A673 (cell line): ENCODE measurements at regions not wholly inside any gene's neighbourhood (a gene's known extent, or its start where the extent isn't known, plus 50 kb on each side); places are given as distances from the start of the nearest gene placed in this dataset.

Experiments
- BruUV-seq: library from RNA; stranded (reverse); fragments of 400-500 nt; replicated peaks from 2 replicates; lab custom pipeline; 2021; lab: Mats Ljungman, UMichigan
- CTCF ChIA-PET: fragments of 300-600 bp; sonication (Branson Sonifier 250); formaldehyde crosslinking; loops from one replicate; lab custom pipeline; 2022; ENCODE audit warnings: antibody characterized with exemption; lab: Charles Lee
- POLR2A ChIA-PET: fragments of 300-600 bp; sonication (Branson Sonifier 250); formaldehyde crosslinking; loops from one replicate; lab custom pipeline; 2022; ENCODE audit warnings: antibody characterized with exemption; ENCODE audit not compliant: low non-redundant PET; lab: Charles Lee
- DNase-seq: peaks from one replicate; pipeline ENCODE4 v3.0.0-alpha.2; 2015; ENCODE audit warnings: low spot score
- H3K27ac ChIP-seq: fragments of 200-600 bp; sonication (generic); 2 replicates; pipeline ENCODE4 v1.5.1; 2016; ENCODE audit warnings: mixed run types, low read depth, mild to moderate bottlenecking, mixed read lengths, antibody characterized with exemption, low read length; ENCODE audit not compliant: poor library complexity, severe bottlenecking
- H3K27me3 ChIP-seq: fragments of 200-600 bp; sonication (generic); replicated peaks from 2 replicates; pipeline ENCODE4 v1.6.1; 2017; ENCODE audit warnings: mixed run types, low read depth, mild to moderate bottlenecking, mixed read lengths, antibody characterized with exemption, low read length; ENCODE audit not compliant: insufficient read depth, poor library complexity
- H3K36me3 ChIP-seq: fragments of 200-600 bp; sonication (generic); 2 replicates; pipeline ENCODE4 v1.6.1; 2016; ENCODE audit warnings: mixed run types, mild to moderate bottlenecking, mixed read lengths, antibody characterized with exemption, low read length; ENCODE audit not compliant: insufficient read depth, poor library complexity, severe bottlenecking
- H3K4me1 ChIP-seq: fragments of 200-600 bp; sonication (generic); 2 replicates; pipeline ENCODE4 v1.6.1; 2017; ENCODE audit warnings: mixed run types, mild to moderate bottlenecking, mixed read lengths, antibody characterized with exemption, low read length; ENCODE audit not compliant: insufficient read depth, poor library complexity, severe bottlenecking
- H3K4me3 ChIP-seq: fragments of 200-600 bp; sonication (generic); 2 replicates; pipeline ENCODE4 v1.5.1; 2016; ENCODE audit warnings: low read depth, mixed run types, mild to moderate bottlenecking, mixed read lengths, low read length; ENCODE audit not compliant: poor library complexity, severe bottlenecking
- H3K9me3 ChIP-seq: fragments of 200-600 bp; sonication (generic); 2 replicates; pipeline ENCODE4 v1.6.1; 2016; ENCODE audit warnings: mixed run types, low read depth, mild to moderate bottlenecking, mixed read lengths, antibody characterized with exemption, low read length; ENCODE audit not compliant: poor library complexity, severe bottlenecking
- EZH2 ChIP-seq: fragments of 200-600 bp; sonication (generic); IDR thresholded peaks from 2 replicates; pipeline ENCODE4 v1.6.1; 2017; ENCODE audit warnings: borderline replicate concordance, low read depth, mild to moderate bottlenecking, mixed read lengths, antibody characterized with exemption, low read length; ENCODE audit not compliant: poor library complexity, severe bottlenecking
- intact Hi-C: fragments of 100-400 bp; cut with micrococcal nuclease; formaldehyde crosslinking; loops from one replicate; pipeline ENCODE4 v1.10.0; 2022; ENCODE audit not compliant: unreplicated experiment
- TF ChIP-seq, protein P1 (sequence below): fragments of 300-800, 200-600 bp; sonication (generic); conservative IDR thresholded peaks from 2 replicates; pipeline ENCODE4 v1.5.1; 2017; ENCODE audit warnings: low read depth, mild to moderate bottlenecking, antibody characterized with exemption, low read length, moderate library complexity, mixed read lengths

GRCh38 chr2:17228461-17228860 lies 289.8 kb downstream of the RAD51AP2 start:
- Histone ChIP-seq H3K27me3 (no peaks in the 10 kb centered on the region), H3K4me3 (no peak overlapping the region), H3K9me3 (no peaks in the 10 kb centered on the region), H3K4me1 (no peaks in the 10 kb centered on the region), H3K36me3 (no peaks in the 10 kb centered on the region), H3K27ac (no peak overlapping the region)
- DNase-seq = no peak
- CTCF ChIA-PET = no interaction called here
- intact Hi-C loops = no loop called here
- BruUV-seq = no TSS peak
- POLR2A ChIA-PET = interaction anchor here (0.5 kb wide), 1 partner anchor 253 kb away, joined by 5 read pairs; no protein-coding TSS in a partner anchor
- TF ChIP-seq EZH2 = no peak
- TF ChIP-seq, protein P1, sequence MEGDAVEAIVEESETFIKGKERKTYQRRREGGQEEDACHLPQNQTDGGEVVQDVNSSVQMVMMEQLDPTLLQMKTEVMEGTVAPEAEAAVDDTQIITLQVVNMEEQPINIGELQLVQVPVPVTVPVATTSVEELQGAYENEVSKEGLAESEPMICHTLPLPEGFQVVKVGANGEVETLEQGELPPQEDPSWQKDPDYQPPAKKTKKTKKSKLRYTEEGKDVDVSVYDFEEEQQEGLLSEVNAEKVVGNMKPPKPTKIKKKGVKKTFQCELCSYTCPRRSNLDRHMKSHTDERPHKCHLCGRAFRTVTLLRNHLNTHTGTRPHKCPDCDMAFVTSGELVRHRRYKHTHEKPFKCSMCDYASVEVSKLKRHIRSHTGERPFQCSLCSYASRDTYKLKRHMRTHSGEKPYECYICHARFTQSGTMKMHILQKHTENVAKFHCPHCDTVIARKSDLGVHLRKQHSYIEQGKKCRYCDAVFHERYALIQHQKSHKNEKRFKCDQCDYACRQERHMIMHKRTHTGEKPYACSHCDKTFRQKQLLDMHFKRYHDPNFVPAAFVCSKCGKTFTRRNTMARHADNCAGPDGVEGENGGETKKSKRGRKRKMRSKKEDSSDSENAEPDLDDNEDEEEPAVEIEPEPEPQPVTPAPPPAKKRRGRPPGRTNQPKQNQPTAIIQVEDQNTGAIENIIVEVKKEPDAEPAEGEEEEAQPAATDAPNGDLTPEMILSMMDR = no peak

- Histone ChIP-seq H3K9me3 (no peaks in the 10 kb centered on the region), H3K4me3 (no peak overlapping the region), H3K27ac (no peak overlapping the region), H3K36me3 (no peaks in the 10 kb centered on the region), H3K4me1 (no peaks in the 10 kb centered on the region), H3K27me3 (no peaks in the 10 kb centered on the region)
- TF ChIP-seq EZH2 = no peak
- TF ChIP-seq, protein P1 = no peak
- BruUV-seq = no TSS peak
- ChIA-PET CTCF (no interaction called here), POLR2A (no interaction called here)
- intact Hi-C loops = no loop called here
- no peak for DNase-seq
Observed at GRCh38 chr2:17227856-17228255, 290.4 kb downstream of the RAD51AP2 start.

DNA sequence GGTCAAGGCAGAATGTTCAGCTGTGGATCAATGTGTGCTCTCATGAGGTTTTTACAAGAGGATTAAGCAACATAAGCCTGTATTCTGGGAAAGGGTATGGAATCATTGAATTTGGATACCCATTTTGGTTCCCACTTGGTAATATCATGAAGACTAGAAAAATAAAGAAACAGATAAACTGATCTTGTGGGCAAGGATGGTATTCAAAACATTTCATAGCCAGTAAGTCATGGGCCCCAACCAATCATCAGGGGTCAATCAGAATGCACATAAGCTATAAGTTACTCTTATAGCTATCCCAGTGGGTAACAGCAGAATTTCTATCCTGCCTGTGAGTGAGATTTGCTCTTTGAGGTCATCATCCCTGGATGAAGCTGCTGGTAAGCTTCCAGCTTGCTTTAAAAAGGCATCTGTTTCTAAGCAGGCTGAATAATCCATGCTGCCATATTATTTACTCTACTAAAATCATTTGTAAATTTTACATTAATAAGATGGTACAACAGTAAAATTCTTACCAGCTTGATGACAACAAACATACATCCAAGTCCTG lies 291.2 kb downstream of the RAD51AP2 start:
- Histone ChIP-seq H3K9me3 (no peaks in the 10 kb centered on the region), H3K27ac (no peak overlapping the region), H3K4me3 (no peak overlapping the region), H3K27me3 (no peaks in the 10 kb centered on the region), H3K36me3 (no peaks in the 10 kb centered on the region), H3K4me1 (no peaks in the 10 kb centered on the region)
- no TSS peak for BruUV-seq
- ChIA-PET CTCF (no interaction called here), POLR2A (no interaction called here)
- no peak for TF ChIP-seq EZH2
- TF ChIP-seq, protein P1 = no peak
- intact Hi-C loops = no loop called here
- DNase-seq = no peak
